ENCODE measurements at regions not wholly inside any gene's neighbourhood (a gene's known extent, or its start where the extent isn't known, plus 50 kb on each side); places are given as distances from the start of the nearest gene placed in this dataset.

GRCh38 chr10:2837674-2838073, 229.7 kb upstream of the PFKP start:
- Histone ChIP-seq H3K4me3 (no peak overlapping the region), H3K27me3 (no peaks in the 10 kb centered on the region), H4K20me1 (ENCODE audit: insufficient read depth, poor library complexity, severe bottlenecking) (no peaks in the 10 kb centered on the region), H3K36me3 (replicated peaks; ENCODE audit: insufficient read depth, low read depth) (no peaks in the 10 kb centered on the region), H3K9me3 (ENCODE audit: low read depth) (no peaks in the 10 kb centered on the region), H3K27ac (no peak overlapping the region), H3K79me2 (no peaks in the 10 kb centered on the region), H3K9me2 (replicated peaks; ENCODE audit: insufficient read depth) (no peaks in the 10 kb centered on the region), H3K4me2 (no peak overlapping the region), H3K4me1 (ENCODE audit: insufficient read depth) (no peaks in the 10 kb centered on the region), H2AFZ (no peak overlapping the region)
- DNase-seq (ENCODE audit: low spot score), result no peak
- no peak for TF ChIP-seq EZH2phosphoT487 (IDR thresholded peaks at IDR 0.05; ENCODE audit: low read depth, severe bottlenecking, unreplicated experiment)
- no peak for TF ChIP-seq CTCF (IDR thresholded peaks at IDR 0.05; ENCODE audit: poor library complexity)
- TF ChIP-seq EZH2 (IDR thresholded peaks at IDR 0.05; ENCODE audit: borderline replicate concordance), result no peak
- WGBS (ENCODE audit: low lambda C conversion rate, missing lambda C conversion rate), result 85% methylated on average over 7 of the region's 7 CpGs

- no peak for DNase-seq (ENCODE audit: low spot score)
- Histone ChIP-seq H3K9me2 (replicated peaks; ENCODE audit: insufficient read depth) (no peaks in the 10 kb centered on the region), H3K79me2 (no peaks in the 10 kb centered on the region), H3K27ac (no peak overlapping the region), H3K27me3 (no peaks in the 10 kb centered on the region), H3K36me3 (replicated peaks; ENCODE audit: insufficient read depth, low read depth) (no peaks in the 10 kb centered on the region), H4K20me1 (ENCODE audit: insufficient read depth, poor library complexity, severe bottlenecking) (no peaks in the 10 kb centered on the region), H3K9me3 (ENCODE audit: low read depth) (no peaks in the 10 kb centered on the region), H2AFZ (no peak overlapping the region), H3K4me2 (no peak overlapping the region), H3K4me1 (ENCODE audit: insufficient read depth) (no peaks in the 10 kb centered on the region), H3K4me3 (no peak overlapping the region)
- TF ChIP-seq EZH2 (IDR thresholded peaks at IDR 0.05; ENCODE audit: borderline replicate concordance) (no peak), EZH2phosphoT487 (IDR thresholded peaks at IDR 0.05; ENCODE audit: low read depth, severe bottlenecking, unreplicated experiment) (no peak), CTCF (IDR thresholded peaks at IDR 0.05; ENCODE audit: poor library complexity) (no peak)
- 94% methylated on average over 22 of the region's 22 CpGs for WGBS (ENCODE audit: low lambda C conversion rate, missing lambda C conversion rate)
These were observed 230.3 kb upstream of the PFKP start for GRCh38 chr10:2836921-2837662.

GRCh38 chr10:2834214-2834613, 233.1 kb upstream of the PFKP start:
- WGBS (ENCODE audit: low lambda C conversion rate, missing lambda C conversion rate), result 93% methylated on average over 2 of the region's 2 CpGs

More at GRCh38 chr10:2834214-2834613, 233.1 kb upstream of the PFKP start:
- H3K4me1 ChIP-seq (ENCODE audit: insufficient read depth), result no peaks in the 10 kb centered on the region
- H2AFZ ChIP-seq, result no peak overlapping the region
- H4K20me1 ChIP-seq (ENCODE audit: insufficient read depth, poor library complexity, severe bottlenecking), result no peaks in the 10 kb centered on the region
- no peak overlapping the region for H3K4me3 ChIP-seq
- H3K9me3 ChIP-seq (ENCODE audit: low read depth), result no peaks in the 10 kb centered on the region
- no peaks in the 10 kb centered on the region for H3K9me2 ChIP-seq (replicated peaks; ENCODE audit: insufficient read depth)
- no peaks in the 10 kb centered on the region for H3K27me3 ChIP-seq
- no peak for DNase-seq (ENCODE audit: low spot score)
- no peak for TF ChIP-seq EZH2 (IDR thresholded peaks at IDR 0.05; ENCODE audit: borderline replicate concordance)
- no peak for TF ChIP-seq EZH2phosphoT487 (IDR thresholded peaks at IDR 0.05; ENCODE audit: low read depth, severe bottlenecking, unreplicated experiment)
- TF ChIP-seq CTCF (IDR thresholded peaks at IDR 0.05; ENCODE audit: poor library complexity), result no peak
- H3K79me2 ChIP-seq, result no peaks in the 10 kb centered on the region
- H3K36me3 ChIP-seq (replicated peaks; ENCODE audit: insufficient read depth, low read depth), result no peaks in the 10 kb centered on the region
- no peak overlapping the region for H3K27ac ChIP-seq
- H3K4me2 ChIP-seq, result no peak overlapping the region
